ENCODE measurements at regions not wholly inside any gene's neighbourhood (a gene's known extent, or its start where the extent isn't known, plus 50 kb on each side); places are given as distances from the start of the nearest gene placed in this dataset.

GRCh38 chr12:114287821-114288525, 118.0 kb downstream of the TBX5 start:
- H3K9me3 ChIP-seq (ENCODE audit: control extremely low read depth in 1 of 3, control insufficient read depth in 2 of 3, insufficient read depth in 1 of 3, low read length in 2 of 3) = peaks cover 0 to 3% (median 0%) of the 10 kb centered on the region in 3 donors
- no peak for DNase-seq
- H3K27me3 ChIP-seq (replicated peaks in 1 of 4; ENCODE audit: control extremely low read depth in 1 of 4, control insufficient read depth in 3 of 4, insufficient read depth in 4 of 4, low read length in 3 of 4) = no peaks in the 10 kb centered on the region
- intact Hi-C loops (cut with micrococcal nuclease) = no loop called here
- peaks cover 4% of the 10 kb centered on the region for H3K9me3 Mint-ChIP-seq (ENCODE audit: insufficient read depth)
- no peaks in the 10 kb centered on the region for H3K4me1 ChIP-seq (ENCODE audit: control insufficient read depth in 2 of 2, insufficient read depth in 2 of 2, low read length in 2 of 2)
- WGBS (ENCODE audit: insufficient coverage) = 0% methylated on average over 1 of the region's 3 CpGs
- H3K4me2 ChIP-seq (replicated peaks; ENCODE audit: low read depth, low read length, poor library complexity, severe bottlenecking) = no peak overlapping the region
- POLR2A ChIA-PET = no interaction called here
- H3K4me3 Mint-ChIP-seq = no peak overlapping the region
- no peaks in the 10 kb centered on the region for H3K79me2 ChIP-seq (ENCODE audit: control insufficient read depth, insufficient read depth, low read length)
- H3K36me3 ChIP-seq (replicated peaks in 1 of 2; ENCODE audit: control extremely low read depth in 1 of 2, control insufficient read depth in 1 of 2, extremely low read depth in 1 of 2, insufficient read depth in 2 of 2, low read length in 1 of 2) = no peaks in the 10 kb centered on the region
- H3K27ac Mint-ChIP-seq = no peak overlapping the region
- H3K4me1 Mint-ChIP-seq = no peaks in the 10 kb centered on the region
- H3K27ac ChIP-seq (ENCODE audit: low read length in 2 of 2) = no peak overlapping the region
- no peak overlapping the region for H2AFZ ChIP-seq (ENCODE audit: insufficient read depth, low read depth, low read length, poor library complexity, severe bottlenecking)
- CTCF ChIA-PET = no interaction called here
- no peak overlapping the region for H3K4me3 ChIP-seq (ENCODE audit: control extremely low read depth in 1 of 5, extremely low read depth in 1 of 5, insufficient read depth in 1 of 5, low read depth in 2 of 5, low read length in 4 of 5)
- no peak for ATAC-seq (ENCODE audit: low read depth)
- peaks cover 17% of the 10 kb centered on the region for H3K27me3 Mint-ChIP-seq
- TF ChIP-seq CTCF (IDR thresholded peaks at IDR 0.05) (no peak), EZH2 (IDR thresholded peaks at IDR 0.05; ENCODE audit: borderline replicate concordance, insufficient read depth, low read depth, low read length, poor library complexity, severe bottlenecking) (no peak)
- no peak overlapping the region for H3K9ac ChIP-seq (ENCODE audit: low read length)
- no peaks in the 10 kb centered on the region for H4K20me1 ChIP-seq (ENCODE audit: control insufficient read depth, insufficient read depth, low read length, poor library complexity, severe bottlenecking)

GRCh38 chr12:114286145-114286544, 119.8 kb downstream of the TBX5 start:
- no peaks in the 10 kb centered on the region for H3K79me2 ChIP-seq (ENCODE audit: control insufficient read depth, insufficient read depth, low read length)
- ChIA-PET POLR2A (no interaction called here), CTCF (no interaction called here)
- Mint-ChIP-seq H3K27ac (no peak overlapping the region), H3K27me3 (peaks cover 17% of the 10 kb centered on the region), H3K4me3 (no peak overlapping the region), H3K4me1 (no peaks in the 10 kb centered on the region), H3K9me3 (ENCODE audit: insufficient read depth) (no peaks in the 10 kb centered on the region)
- intact Hi-C loops (cut with micrococcal nuclease) = no loop called here
- H3K4me1 ChIP-seq (ENCODE audit: control insufficient read depth in 2 of 2, insufficient read depth in 2 of 2, low read length in 2 of 2) = no peaks in the 10 kb centered on the region
- no CpG with 5 or more reads among the region's 2 CpGs for WGBS (ENCODE audit: insufficient coverage)
- H3K36me3 ChIP-seq (replicated peaks in 1 of 2; ENCODE audit: control extremely low read depth in 1 of 2, control insufficient read depth in 1 of 2, extremely low read depth in 1 of 2, insufficient read depth in 2 of 2, low read length in 1 of 2) = no peaks in the 10 kb centered on the region
- H3K4me2 ChIP-seq (replicated peaks; ENCODE audit: low read depth, low read length, poor library complexity, severe bottlenecking) = no peak overlapping the region
- ATAC-seq (ENCODE audit: low read depth) (no peak), DNase-seq (no peak)
- H3K27ac ChIP-seq (ENCODE audit: low read length in 2 of 2) = no peak overlapping the region
- no peaks in the 10 kb centered on the region for H3K27me3 ChIP-seq (replicated peaks in 1 of 4; ENCODE audit: control extremely low read depth in 1 of 4, control insufficient read depth in 3 of 4, insufficient read depth in 4 of 4, low read length in 3 of 4)
- H3K9ac ChIP-seq (ENCODE audit: low read length) = no peak overlapping the region
- H2AFZ ChIP-seq (ENCODE audit: insufficient read depth, low read depth, low read length, poor library complexity, severe bottlenecking) = no peak overlapping the region
- H4K20me1 ChIP-seq (ENCODE audit: control insufficient read depth, insufficient read depth, low read length, poor library complexity, severe bottlenecking) = no peaks in the 10 kb centered on the region
- TF ChIP-seq CTCF (IDR thresholded peaks at IDR 0.05) = no peak
- no peak for TF ChIP-seq EZH2 (IDR thresholded peaks at IDR 0.05; ENCODE audit: borderline replicate concordance, insufficient read depth, low read depth, low read length, poor library complexity, severe bottlenecking)
- no peak overlapping the region for H3K4me3 ChIP-seq (ENCODE audit: control extremely low read depth in 1 of 5, extremely low read depth in 1 of 5, insufficient read depth in 1 of 5, low read depth in 2 of 5, low read length in 4 of 5)
- H3K9me3 ChIP-seq (ENCODE audit: control extremely low read depth in 1 of 3, control insufficient read depth in 2 of 3, insufficient read depth in 1 of 3, low read length in 2 of 3) = peaks cover 0 to 2% (median 0%) of the 10 kb centered on the region in 3 donors

Data from B cell (primary cell).